HG02885 (cell line): ENCODE measurements at regions not wholly inside any gene's neighbourhood (a gene's known extent, or its start where the extent isn't known, plus 50 kb on each side); places are given as distances from the start of the nearest gene placed in this dataset.
"Not testable (repeated sequence)": the region's sequence is repeated elsewhere in the genome, so short reads cannot be mapped to it uniquely, and the experiment has no call there.

Source experiments
- ATAC-seq: cut with Tn5 transposase; IDR thresholded peaks from one replicate; pipeline ENCODE4 v1.9.1; 2021; ENCODE audit warnings: mild to moderate bottlenecking; ENCODE audit not compliant: unreplicated experiment, poor library complexity

DNA sequence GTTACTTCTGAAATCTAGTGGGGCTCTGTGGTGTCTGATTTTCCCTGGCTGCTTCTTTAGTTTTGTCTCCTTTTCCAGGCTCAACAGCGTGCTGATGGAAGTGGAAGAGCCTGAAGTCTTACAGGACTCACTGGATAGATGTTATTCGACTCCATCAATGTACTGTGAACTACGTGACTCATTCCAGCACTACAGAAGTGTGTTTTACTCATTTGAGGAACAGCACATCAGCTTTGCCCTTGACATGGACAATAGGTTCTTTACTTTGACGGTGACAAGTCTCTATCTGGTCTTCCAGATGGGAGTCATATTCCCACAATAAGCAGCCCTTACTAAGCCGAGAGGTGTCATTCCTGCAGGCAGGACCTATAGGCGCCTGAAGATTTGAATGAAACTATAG lies 51.1 kb downstream of the NBPF8 start:
- ATAC-seq = not testable (repeated sequence)

DNA sequence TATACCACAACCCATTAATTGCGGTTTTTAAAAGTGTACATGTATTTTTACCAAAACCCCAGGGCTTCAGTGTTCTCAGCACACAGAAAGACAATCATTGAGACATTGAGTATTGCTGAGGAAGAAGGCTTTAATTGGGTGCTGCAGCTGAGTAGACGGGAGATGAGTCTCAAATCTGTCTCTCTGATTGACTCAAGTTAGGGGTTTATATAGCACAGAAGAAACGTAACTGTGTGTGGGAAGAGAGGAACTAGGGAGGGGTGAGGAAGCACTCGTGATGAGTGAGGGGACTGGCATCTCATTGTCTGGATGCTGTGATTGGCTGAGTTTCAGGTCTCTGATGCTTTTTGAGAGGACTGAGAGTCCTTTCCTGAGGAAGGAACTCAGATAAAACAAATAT lies 62.8 kb downstream of the NBPF8 start:
- ATAC-seq = not testable (repeated sequence)

DNA sequence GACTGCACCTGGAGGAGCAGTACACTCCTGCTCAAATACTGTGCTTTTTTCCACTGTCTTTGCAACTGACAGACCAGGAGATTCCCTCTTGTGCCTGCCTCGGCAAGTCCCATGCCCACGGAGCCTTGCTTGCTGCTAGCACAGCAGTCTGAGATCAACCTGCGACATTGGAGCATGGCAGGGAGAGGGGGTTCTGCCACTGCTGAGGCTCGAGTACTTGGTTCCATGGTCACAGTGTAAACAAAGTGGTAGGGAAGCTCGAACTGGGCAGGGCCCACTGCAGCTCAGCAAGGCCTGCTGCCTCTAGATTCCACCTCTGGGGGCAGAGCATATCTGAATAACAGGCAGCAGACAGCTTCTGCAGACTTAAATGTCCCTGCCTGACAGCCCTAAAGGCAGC lies 63.6 kb downstream of the NBPF8 start:
- ATAC-seq = not testable (repeated sequence)

DNA sequence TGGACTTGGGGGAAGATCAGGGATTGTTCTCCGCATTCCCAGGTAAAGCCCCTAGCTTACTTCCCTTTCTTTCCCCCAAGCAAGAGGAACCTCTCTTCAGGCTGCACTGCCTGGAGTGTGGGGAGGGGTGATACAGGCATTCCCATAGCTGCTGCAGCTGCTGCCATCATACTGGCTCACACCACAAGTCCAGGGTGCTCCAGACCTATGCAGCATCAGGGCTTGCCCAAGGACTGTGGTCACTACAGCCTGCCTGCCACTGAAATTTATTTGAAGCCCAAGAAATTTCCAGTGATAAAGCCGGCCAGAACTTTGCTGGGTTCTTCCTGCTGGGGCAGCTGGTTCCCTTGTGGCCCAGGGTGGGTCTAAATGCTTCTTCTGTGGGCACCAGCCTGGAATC lies 72.7 kb downstream of the NBPF8 start:
- not testable (repeated sequence) for ATAC-seq

DNA sequence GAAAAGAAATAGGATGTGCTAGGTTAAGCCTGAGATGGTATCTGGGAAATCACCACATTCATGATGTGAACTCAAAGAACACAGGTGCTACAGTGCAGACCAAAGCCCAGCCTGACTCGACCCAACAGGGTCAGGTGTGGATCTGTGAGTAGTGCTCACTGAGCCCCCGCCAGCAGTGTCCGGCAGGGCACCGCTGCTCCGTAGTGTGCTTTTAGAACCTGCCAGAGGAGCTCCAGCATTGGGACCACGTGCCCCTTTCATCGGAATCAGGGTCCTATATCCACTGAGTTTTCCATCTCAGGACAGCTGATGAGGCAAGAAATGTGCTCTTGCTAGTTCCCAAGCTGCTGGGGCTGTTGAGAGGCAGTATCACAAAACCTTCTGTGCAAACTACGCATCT lies 74.4 kb downstream of the NBPF8 start:
- not testable (repeated sequence) for ATAC-seq

DNA sequence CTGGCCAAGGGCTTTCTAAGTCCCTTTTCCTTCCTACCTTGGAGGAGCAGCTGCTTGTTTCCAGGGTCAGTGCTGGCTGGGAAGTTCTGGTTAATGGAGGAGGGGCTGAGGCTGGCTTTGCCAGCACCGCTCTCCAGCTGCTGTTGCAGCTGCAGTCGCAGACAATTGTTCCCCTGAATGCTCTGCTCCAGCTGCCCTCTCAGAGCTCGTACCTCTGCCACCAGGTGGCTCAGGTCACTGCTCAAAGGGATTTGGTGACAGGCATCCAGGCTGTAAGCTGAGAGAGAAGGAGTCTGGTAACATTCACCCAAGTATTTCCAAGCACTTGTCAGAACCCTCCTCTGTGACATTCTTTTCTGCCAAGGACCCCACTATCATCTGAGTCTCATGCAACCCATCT lies 82.3 kb downstream of the NBPF8 start:
- ATAC-seq = not testable (repeated sequence)

DNA sequence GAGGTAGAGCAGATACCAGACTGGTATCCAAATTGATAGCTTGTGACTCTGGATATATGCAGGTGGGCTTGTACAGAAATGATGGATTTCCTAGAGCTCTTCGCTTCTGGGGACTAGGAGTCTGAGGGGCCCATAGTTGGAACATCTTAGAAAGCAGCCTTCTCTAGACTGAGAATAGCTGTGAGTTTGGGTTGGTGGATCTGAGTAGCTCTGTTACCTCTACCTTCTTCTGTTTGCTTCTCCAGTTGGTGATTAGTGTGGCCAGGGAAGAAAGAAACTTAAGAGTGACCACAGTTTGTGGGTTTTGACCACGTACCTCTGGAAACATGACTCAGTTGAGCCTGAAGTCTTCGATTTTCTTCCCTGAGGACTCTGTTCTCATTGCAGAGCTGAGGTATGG lies 88.4 kb downstream of the NBPF8 start:
- not testable (repeated sequence) for ATAC-seq

DNA sequence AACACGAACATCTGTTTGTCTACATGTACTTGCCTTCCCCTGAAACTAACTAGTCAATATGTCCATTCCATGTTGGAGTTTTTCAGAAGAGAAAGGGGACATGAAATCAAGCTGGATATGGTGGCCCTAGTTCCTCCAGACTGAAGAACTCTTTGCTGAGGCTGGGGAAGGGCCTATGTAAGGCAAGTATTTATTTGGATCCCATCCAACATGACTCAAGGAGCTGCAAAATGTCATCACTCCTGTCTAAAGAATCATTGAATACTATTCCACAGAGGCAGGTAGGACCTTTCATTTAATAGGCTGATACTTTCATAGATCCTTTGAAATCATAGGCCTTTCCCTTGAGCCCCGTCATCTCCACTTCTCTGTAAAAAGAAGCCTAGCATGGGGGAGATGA lies 91.5 kb downstream of the NBPF8 start:
- ATAC-seq = not testable (repeated sequence)

DNA sequence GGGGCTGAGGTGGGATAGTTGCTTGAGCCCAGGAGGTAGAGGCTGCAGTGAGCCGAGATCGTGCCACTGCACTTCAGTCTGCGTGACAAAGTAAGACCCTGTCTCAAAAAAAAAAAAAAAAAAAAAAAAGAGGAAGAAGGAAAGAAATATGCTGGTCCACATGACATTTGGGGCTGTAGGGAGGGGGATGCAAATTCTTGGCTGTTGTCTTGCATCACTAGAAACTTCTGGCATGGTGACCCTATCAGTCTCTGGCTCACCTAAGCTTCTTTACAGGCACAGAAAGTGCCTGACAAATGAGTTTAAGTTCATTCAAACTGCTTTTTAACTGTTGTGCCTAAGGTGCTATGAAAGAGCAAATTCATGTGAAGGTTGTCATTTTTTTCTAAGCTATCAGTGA lies 93.5 kb downstream of the NBPF8 start:
- not testable (repeated sequence) for ATAC-seq

DNA sequence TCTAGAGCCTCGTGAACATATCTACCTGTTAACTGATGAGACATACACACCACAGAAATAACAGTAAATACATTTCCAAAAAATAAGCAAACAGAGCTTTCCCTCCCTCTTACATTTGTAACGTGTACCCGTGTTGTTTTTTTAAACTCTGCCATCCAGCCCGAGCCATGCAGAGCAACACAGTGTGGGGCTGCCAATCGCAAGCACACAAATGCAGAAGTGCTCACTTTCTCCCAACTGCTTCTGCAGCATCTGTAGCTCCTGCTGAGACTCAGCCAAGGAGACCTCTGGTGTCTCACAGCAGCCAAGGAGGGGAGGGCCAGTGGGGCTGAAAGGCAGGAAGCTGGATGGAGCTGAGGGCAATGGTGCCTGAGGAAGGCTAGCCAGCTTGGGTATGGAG lies 94.4 kb downstream of the NBPF8 start:
- ATAC-seq = not testable (repeated sequence)

DNA sequence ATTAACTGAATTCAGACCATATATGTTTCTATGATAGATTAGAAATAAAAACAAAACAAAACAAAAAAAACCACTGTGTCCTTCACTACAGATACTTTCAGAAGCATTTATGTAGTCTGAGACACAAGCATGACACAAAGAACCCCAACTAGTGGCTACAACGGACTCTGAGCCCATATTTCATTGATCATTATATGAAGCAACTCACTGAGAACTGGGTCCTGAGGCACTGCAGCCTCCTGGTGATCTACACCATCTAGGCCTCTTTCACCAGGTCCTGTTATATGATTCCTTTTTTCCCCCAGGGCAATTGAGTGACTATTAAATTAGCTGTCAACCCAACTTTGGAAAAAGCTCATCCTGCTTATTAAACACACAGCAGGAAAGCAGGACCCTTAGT lies 98.3 kb downstream of the NBPF8 start:
- ATAC-seq = not testable (repeated sequence)

DNA sequence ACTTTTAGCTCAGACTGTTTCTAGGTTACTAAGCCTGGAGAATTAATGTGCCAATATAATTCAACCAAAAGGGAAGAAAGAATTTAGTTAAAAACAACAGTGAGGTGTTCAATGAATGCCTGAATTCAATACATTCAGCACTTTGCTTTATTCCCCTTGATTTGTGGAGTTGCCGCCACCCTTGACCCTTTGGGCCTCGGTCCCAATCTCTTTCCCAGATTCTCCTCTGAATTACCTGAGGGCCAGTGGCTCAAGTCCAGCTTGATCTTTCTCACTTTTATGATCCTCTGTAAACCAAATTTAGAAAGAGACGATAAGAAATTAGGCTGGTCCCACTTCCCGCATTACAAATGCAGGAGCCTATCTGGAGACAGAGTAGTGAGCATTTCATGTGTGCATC lies 98.7 kb downstream of the NBPF8 start:
- not testable (repeated sequence) for ATAC-seq

DNA sequence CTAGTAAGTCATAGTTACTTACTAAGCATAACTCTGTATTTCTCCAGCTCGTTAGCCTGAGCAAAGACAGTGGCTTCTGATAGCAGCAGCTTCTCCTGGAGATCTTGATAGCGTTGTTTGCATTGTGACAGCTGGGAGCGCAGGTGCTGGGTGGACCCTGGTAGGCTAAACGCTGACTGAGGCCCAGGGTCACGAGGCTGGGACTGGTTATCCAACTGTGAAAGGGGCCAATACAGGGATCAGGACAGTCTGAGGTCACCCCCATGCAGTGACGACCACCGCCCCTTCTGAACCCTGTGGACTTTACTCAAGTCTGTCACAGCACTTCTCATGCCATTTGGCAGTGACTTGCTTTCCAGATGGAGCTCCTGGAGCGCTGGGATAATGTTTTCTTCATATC lies 104.4 kb downstream of the NBPF8 start:
- not testable (repeated sequence) for ATAC-seq

DNA sequence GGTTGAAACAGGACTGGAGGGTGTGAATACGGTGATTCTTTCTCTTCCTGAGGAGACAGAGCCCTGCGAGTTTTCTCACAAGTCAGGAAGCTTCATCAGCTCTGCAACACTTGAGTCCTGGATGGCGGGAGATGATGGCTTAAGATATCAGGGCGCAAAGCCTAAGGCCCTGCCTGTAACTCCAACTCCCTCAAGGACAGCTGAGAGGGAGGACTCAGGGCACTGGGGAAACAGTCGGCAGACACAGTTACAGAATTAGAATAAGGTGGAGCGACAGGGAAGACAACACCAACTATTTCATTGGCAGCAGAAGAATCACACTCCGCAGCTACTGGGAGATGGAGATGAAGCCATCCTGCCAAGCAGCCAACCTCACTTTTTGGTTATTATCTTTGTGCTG lies 109.6 kb downstream of the NBPF8 start:
- not testable (repeated sequence) for ATAC-seq

DNA sequence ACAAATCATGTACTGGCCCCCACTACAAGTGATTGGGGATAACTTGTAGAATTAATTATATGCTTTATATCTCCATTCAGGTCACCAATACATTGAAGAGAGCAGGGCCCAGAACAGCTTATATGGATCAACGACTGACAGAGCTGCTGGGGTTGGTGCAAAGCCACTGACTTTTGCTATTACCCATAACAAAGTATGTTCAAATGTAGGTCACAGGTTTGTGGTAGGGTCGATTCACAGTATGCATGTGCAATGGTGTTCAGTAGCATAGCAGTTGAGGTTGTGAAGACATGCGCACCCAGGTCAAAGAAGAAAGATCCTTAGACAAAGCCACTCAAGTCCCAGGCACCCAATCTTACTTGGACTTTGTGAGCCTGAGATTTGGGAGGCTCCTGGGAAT lies 110.6 kb downstream of the NBPF8 start:
- ATAC-seq = not testable (repeated sequence)

DNA sequence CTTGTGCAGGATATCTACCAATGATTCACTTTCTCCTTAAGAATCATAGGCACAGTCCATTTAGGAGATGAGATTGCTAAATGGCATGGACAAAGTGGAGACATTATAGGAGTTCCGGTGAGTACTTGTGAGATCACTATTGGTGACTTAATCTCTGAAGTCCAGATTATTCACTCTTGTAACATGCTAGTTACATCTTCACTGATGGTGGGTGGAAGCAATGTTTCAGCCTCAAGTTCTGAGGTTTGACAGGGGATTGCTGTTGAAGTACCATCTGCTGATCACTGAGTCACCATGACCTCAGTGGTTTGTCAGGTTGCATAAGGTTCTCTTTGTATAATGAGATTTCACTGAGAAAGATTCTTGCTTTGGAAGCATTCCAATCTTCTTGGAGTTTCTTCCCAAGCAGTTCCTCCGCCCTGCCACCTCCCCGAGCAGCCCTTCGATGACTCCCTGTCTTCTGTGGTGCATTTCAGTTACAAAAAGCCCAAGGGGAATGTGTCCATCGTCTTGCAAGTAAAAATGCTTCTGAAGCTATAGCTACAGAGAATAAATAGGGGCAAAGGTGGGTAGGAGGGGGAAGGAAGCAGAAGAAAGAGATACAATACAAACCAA lies 114.7 kb downstream of the NBPF8 start:
- ATAC-seq = not testable (repeated sequence)

DNA sequence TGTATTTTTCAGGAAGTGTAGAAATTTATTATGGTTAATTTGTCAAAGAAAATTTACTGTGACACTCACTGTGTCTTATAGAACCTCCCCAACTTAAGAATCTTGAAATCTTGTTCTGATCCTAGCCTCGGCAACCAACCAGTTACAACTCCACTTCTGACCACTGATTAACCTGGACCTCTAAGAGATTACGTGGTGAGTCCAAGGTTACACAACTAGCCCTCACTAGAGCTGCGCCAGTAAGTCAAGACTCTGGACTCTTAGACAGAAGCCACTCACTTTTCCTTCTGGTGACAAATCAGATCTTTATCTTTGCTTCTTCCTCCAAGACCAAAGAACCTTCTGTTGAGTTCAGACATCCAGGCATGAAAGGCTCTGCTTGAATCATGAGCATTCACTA lies 116.6 kb downstream of the NBPF8 start:
- ATAC-seq = not testable (repeated sequence)

DNA sequence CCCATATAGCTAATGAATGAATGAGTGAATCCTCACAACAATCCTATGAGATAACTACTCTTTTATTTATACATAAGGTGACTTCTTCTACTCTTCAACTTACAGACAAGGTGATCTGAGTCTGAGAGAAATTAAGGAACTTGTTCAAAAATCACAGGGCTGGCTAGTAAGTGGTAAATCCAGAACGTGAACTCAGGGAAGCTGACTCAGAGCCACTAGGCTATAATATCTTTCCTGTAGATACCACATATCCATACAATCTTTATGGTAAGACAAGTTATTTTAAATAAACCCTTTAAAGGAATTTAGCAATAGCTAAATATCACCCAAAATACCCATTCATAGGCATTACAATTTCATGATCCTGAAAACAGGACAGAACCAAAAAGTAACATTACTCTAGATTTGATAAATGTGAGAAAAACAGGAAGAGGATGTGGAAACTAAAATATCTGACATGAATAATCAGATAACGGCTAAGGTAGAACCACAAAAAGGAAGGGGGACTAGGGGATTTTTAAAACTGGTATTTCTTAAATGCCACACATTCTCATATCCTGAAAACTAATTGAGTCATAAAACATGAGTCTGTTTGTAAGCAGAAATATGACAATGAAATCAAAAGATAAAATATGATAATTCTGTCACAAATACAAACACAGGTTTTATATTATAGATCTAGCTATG lies 119.7 kb downstream of the NBPF8 start:
- peak; percentile 79 for ATAC-seq

DNA sequence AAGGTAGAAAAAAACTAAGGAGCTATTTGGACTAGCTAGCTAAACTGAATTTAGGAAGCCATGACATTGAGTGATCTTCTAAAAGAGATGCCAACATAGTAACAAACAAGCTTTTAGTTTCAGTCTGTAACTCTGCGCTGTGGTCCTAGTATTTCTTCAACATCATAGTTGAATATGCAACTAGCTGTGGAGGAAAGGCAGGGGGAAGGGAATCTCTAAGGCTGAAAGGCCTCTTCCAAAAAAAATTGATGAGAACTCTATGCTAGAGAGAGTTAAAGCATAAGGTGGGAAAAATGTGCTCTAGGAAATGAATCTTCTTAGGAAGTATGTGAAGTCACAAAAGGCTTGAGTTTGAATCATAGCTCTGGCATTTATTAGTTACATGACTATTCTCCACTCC lies 120.2 kb downstream of the NBPF8 start:
- peak; percentile 69 for ATAC-seq

DNA sequence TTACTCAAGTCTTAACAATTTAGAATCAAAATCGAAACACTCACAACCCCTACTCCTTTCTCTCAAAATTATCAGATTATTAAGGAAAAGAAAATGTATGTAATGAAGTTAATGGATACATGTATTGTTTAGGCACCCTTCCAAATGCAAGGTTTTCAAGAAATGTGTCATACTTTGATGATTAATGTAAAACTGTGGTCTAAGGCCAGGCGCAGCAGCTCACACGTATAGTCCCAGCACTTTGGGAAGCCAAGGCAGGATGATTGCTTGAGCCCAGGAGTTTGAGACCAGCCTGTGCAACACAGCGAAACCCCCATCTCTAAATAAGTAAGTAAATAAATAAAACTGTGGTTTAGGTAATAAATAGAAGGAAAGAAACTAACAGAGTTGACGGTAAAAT lies 126.6 kb downstream of the NBPF8 start:
- ATAC-seq = not testable (repeated sequence)

DNA sequence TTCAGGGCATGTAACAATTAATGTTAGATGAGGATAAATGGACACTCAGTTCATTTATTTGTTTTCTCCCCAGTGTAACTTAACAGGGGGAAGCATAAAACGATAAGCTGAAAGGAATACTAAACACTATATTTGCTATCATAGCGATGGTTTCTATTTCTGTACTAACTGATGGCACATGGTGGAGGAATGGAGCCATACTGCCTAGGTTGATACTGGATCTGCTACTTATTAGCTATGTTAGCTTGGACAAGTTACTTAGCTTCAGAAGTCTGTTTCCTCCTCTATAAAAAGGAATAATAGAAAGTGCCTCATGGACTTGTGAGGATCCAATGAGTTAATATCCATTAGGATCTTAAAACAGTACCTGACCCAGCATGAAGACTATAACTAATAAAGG lies 127.5 kb downstream of the NBPF8 start:
- ATAC-seq = not testable (repeated sequence)

DNA sequence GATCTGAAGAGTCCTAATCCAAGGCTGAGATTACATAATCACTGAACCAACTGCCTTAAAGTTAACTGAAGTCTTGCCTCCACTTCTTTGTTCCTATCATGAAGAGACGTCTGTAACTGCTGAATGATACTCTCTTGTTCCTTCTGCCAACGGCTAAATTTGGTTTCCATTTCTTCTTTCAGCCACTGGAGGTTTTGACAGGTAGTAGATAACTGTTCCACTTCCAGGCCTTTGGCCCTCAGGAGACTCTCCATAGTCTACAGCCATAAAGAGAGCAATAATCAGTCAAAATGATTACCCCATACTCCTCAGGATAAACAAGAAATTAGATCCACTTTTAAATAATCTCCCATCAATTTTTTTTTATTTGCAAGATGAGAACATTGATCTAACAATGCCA lies 128.1 kb downstream of the NBPF8 start:
- ATAC-seq = not testable (repeated sequence)
